Hepatocyte (in vitro differentiated cells): ENCODE measurements at regions not wholly inside any gene's neighbourhood (a gene's known extent, or its start where the extent isn't known, plus 50 kb on each side); places are given as distances from the start of the nearest gene placed in this dataset.

Experiments
- CTCF ChIP-seq: fragments of 200-600 bp; sonication (generic); IDR thresholded peaks from 2 replicates; pipeline ENCODE4 v1.5.1; 2016; ENCODE audit warnings: antibody characterized with exemption, mild to moderate bottlenecking; ENCODE audit not compliant: poor library complexity
- EZH2 ChIP-seq: fragments of 200-600 bp; sonication (generic); IDR thresholded peaks from 2 replicates; pipeline ENCODE4 v1.6.1; 2016; ENCODE audit warnings: antibody characterized with exemption, mild to moderate bottlenecking, borderline replicate concordance
- EZH2phosphoT487 ChIP-seq: fragments of 200-600 bp; sonication (generic); IDR thresholded peaks from one replicate; pipeline ENCODE4 v1.6.1; 2018; ENCODE audit warnings: antibody characterized with exemption, mild to moderate bottlenecking, low read depth, moderate library complexity; ENCODE audit not compliant: unreplicated experiment, severe bottlenecking

GRCh38 chr2:60376252-60376651 lies 177.2 kb downstream of the BCL11A start:
- no peak for TF ChIP-seq CTCF
- no peak for TF ChIP-seq EZH2
- TF ChIP-seq EZH2phosphoT487: no peak
